GM23338 (cell line): ENCODE measurements at regions not wholly inside any gene's neighbourhood (a gene's known extent, or its start where the extent isn't known, plus 50 kb on each side); places are given as distances from the start of the nearest gene placed in this dataset.

Experiments
- ATAC-seq: fragments of 200-7000 bp; cut with Tn5 transposase; 3 replicates; pipeline ENCODE4 v1.9.1; 2020
- DNase-seq: peaks from one replicate; pipeline ENCODE4 v3.0.0-alpha.2; 2015; ENCODE audit warnings: low spot score
- H2AFZ ChIP-seq: fragments of 200-600 bp; sonication (generic); 2 replicates; pipeline ENCODE4 v1.8.0; 2016; ENCODE audit warnings: antibody characterized with exemption, mild to moderate bottlenecking, moderate library complexity
- H3F3A ChIP-seq: fragments of 200-600 bp; sonication (generic); replicated peaks from 2 replicates; pipeline ENCODE4 v1.8.0; 2017; ENCODE audit warnings: antibody characterized with exemption, mixed run types, low read depth
- H3K27ac ChIP-seq: fragments of 200-600 bp; sonication (generic); 2 replicates; pipeline ENCODE4 v1.6.1; 2016; ENCODE audit warnings: low read depth
- H3K27me3 ChIP-seq: fragments of 200-600 bp; sonication (generic); 2 replicates; pipeline ENCODE4 v1.8.0; 2016; ENCODE audit warnings: mild to moderate bottlenecking, mixed run types, moderate library complexity; ENCODE audit not compliant: insufficient read depth
- H3K36me3 ChIP-seq: fragments of 200-600 bp; sonication (generic); 2 replicates; pipeline ENCODE4 v1.8.0; 2016; ENCODE audit warnings: mild to moderate bottlenecking; ENCODE audit not compliant: insufficient read depth
- H3K4me1 ChIP-seq: fragments of 200-600 bp; sonication (generic); 2 replicates; pipeline ENCODE4 v1.8.0; 2016; ENCODE audit warnings: mild to moderate bottlenecking, moderate library complexity; ENCODE audit not compliant: insufficient read depth
- H3K4me2 ChIP-seq: fragments of 200-600 bp; sonication (generic); 2 replicates; pipeline ENCODE4 v1.7.1; 2017; ENCODE audit warnings: mixed run types
- H3K4me3 ChIP-seq: fragments of 200-600 bp; sonication (generic); 2 replicates; pipeline ENCODE4 v1.6.1; 2016; ENCODE audit warnings: mixed run types
- H3K79me2 ChIP-seq: fragments of 200-600 bp; sonication (generic); replicated peaks from 2 replicates; pipeline ENCODE4 v1.8.0; 2017; ENCODE audit warnings: mild to moderate bottlenecking; ENCODE audit not compliant: insufficient read depth
- H3K9me2 ChIP-seq: fragments of 200-600 bp; sonication (generic); 2 replicates; pipeline ENCODE4 v1.8.0; 2017; ENCODE audit not compliant: insufficient read depth
- H4K20me1 ChIP-seq: fragments of 200-600 bp; sonication (generic); replicated peaks from 2 replicates; pipeline ENCODE4 v1.8.0; 2017; ENCODE audit warnings: mild to moderate bottlenecking; ENCODE audit not compliant: insufficient read depth
- H3K27ac Mint-ChIP-seq: 2 replicates; pipeline ENCODE4 v1.8.0; 2020; ENCODE audit warnings: inconsistent platforms, mild to moderate bottlenecking, moderate library complexity, mixed read lengths
- H3K27me3 Mint-ChIP-seq: 3 replicates; pipeline ENCODE4 v1.8.0; 2022; ENCODE audit warnings: low read depth, mild to moderate bottlenecking, moderate library complexity, mixed read lengths, inconsistent platforms; ENCODE audit not compliant: insufficient read depth, poor library complexity
- H3K36me3 Mint-ChIP-seq: 3 replicates; pipeline ENCODE4 v1.8.0; 2021; ENCODE audit warnings: low read depth, mild to moderate bottlenecking, inconsistent platforms, moderate library complexity, mixed read lengths
- H3K4me1 Mint-ChIP-seq: 3 replicates; pipeline ENCODE4 v1.8.0; 2020; ENCODE audit warnings: mild to moderate bottlenecking, inconsistent platforms, mixed read lengths
- H3K4me3 Mint-ChIP-seq: 3 replicates; pipeline ENCODE4 v1.8.0; 2021; ENCODE audit warnings: moderate library complexity, mild to moderate bottlenecking, inconsistent platforms, mixed read lengths
- H3K9me3 Mint-ChIP-seq: 3 replicates; pipeline ENCODE4 v1.8.0; 2020; ENCODE audit warnings: moderate library complexity, mild to moderate bottlenecking, inconsistent platforms, mixed read lengths
- CREB1 ChIP-seq: fragments of 250-450 bp; sonication (Bioruptor Pico); IDR thresholded peaks from 2 replicates; pipeline ENCODE4 v1.5.0; 2020; ENCODE audit warnings: low read depth, mild to moderate bottlenecking, moderate library complexity
- ETS1 ChIP-seq: IDR thresholded peaks from 2 replicates; pipeline ENCODE4 v1.6.1; 2016; ENCODE audit warnings: antibody characterized with exemption
- EZH2phosphoT487 ChIP-seq: fragments of 200-600 bp; sonication (generic); IDR thresholded peaks from one replicate; pipeline ENCODE4 v1.8.1; 2018; ENCODE audit warnings: antibody characterized with exemption; ENCODE audit not compliant: unreplicated experiment
- JUNB ChIP-seq: IDR thresholded peaks from one replicate; pipeline ENCODE4 v1.6.1; 2016; ENCODE audit warnings: antibody characterized with exemption; ENCODE audit not compliant: unreplicated experiment
- POLR2AphosphoS5 ChIP-seq: IDR thresholded peaks from 2 replicates; pipeline ENCODE4 v1.6.1; 2016; ENCODE audit warnings: antibody characterized with exemption, low read depth
- REST ChIP-seq: IDR thresholded peaks from one replicate; pipeline ENCODE4 v1.6.1; 2018; ENCODE audit warnings: antibody characterized with exemption; ENCODE audit not compliant: unreplicated experiment
- STAT1 ChIP-seq: IDR thresholded peaks from one replicate; pipeline ENCODE4 v1.6.1; 2016; ENCODE audit warnings: antibody characterized with exemption; ENCODE audit not compliant: unreplicated experiment
- ZNF114 ChIP-seq: fragments of 250-450 bp; sonication (Bioruptor Pico); IDR thresholded peaks from 2 replicates; pipeline ENCODE4 v1.5.0; 2020; ENCODE audit warnings: mild to moderate bottlenecking, moderate library complexity
- TF ChIP-seq, protein P1 (sequence below): fragments of 250-450 bp; sonication (Bioruptor Pico); IDR thresholded peaks from 2 replicates; pipeline ENCODE4 v1.5.0; 2020; ENCODE audit warnings: mild to moderate bottlenecking, moderate library complexity
- TF ChIP-seq, protein P2 (sequence below), 2 experiments: fragments of 200-600 bp in 1 of 2; sonication (generic) in 1 of 2; conservative IDR thresholded peaks; 2 replicates each; pipeline versions ENCODE4 v1.5.1 to v1.6.1; 2016 to 2017; ENCODE audit warnings: antibody characterized with exemption in 2 of 2, low read depth in 2 of 2, mild to moderate bottlenecking in 2 of 2, moderate library complexity in 1 of 2

GRCh38 chr9:11946531-11946930 is 746.7 kb upstream of the TYRP1 start (continued):
- TF ChIP-seq, protein P1, sequence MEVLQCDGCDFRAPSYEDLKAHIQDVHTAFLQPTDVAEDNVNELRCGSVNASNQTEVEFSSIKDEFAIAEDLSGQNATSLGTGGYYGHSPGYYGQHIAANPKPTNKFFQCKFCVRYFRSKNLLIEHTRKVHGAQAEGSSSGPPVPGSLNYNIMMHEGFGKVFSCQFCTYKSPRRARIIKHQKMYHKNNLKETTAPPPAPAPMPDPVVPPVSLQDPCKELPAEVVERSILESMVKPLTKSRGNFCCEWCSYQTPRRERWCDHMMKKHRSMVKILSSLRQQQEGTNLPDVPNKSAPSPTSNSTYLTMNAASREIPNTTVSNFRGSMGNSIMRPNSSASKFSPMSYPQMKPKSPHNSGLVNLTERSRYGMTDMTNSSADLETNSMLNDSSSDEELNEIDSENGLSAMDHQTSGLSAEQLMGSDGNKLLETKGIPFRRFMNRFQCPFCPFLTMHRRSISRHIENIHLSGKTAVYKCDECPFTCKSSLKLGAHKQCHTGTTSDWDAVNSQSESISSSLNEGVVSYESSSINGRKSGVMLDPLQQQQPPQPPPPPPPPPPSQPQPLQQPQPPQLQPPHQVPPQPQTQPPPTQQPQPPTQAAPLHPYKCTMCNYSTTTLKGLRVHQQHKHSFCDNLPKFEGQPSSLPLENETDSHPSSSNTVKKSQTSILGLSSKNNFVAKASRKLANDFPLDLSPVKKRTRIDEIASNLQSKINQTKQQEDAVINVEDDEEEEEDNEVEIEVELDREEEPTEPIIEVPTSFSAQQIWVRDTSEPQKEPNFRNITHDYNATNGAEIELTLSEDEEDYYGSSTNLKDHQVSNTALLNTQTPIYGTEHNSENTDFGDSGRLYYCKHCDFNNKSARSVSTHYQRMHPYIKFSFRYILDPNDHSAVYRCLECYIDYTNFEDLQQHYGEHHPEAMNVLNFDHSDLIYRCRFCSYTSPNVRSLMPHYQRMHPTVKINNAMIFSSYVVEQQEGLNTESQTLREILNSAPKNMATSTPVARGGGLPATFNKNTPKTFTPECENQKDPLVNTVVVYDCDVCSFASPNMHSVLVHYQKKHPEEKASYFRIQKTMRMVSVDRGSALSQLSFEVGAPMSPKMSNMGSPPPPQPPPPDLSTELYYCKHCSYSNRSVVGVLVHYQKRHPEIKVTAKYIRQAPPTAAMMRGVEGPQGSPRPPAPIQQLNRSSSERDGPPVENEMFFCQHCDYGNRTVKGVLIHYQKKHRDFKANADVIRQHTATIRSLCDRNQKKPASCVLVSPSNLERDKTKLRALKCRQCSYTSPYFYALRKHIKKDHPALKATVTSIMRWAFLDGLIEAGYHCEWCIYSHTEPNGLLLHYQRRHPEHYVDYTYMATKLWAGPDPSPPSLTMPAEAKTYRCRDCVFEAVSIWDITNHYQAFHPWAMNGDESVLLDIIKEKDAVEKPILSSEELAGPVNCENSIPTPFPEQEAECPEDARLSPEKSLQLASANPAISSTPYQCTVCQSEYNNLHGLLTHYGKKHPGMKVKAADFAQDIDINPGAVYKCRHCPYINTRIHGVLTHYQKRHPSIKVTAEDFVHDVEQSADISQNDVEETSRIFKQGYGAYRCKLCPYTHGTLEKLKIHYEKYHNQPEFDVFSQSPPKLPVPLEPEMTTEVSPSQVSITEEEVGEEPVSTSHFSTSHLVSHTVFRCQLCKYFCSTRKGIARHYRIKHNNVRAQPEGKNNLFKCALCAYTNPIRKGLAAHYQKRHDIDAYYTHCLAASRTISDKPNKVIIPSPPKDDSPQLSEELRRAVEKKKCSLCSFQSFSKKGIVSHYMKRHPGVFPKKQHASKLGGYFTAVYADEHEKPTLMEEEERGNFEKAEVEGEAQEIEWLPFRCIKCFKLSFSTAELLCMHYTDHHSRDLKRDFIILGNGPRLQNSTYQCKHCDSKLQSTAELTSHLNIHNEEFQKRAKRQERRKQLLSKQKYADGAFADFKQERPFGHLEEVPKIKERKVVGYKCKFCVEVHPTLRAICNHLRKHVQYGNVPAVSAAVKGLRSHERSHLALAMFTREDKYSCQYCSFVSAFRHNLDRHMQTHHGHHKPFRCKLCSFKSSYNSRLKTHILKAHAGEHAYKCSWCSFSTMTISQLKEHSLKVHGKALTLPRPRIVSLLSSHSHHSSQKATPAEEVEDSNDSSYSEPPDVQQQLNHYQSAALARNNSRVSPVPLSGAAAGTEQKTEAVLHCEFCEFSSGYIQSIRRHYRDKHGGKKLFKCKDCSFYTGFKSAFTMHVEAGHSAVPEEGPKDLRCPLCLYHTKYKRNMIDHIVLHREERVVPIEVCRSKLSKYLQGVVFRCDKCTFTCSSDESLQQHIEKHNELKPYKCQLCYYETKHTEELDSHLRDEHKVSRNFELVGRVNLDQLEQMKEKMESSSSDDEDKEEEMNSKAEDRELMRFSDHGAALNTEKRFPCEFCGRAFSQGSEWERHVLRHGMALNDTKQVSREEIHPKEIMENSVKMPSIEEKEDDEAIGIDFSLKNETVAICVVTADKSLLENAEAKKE (CRISPR knock-in tag), result no peak
- TF ChIP-seq EZH2phosphoT487 (no peak), ZNF114 (CRISPR knock-in tag) (no peak)
- TF ChIP-seq, protein P2, sequence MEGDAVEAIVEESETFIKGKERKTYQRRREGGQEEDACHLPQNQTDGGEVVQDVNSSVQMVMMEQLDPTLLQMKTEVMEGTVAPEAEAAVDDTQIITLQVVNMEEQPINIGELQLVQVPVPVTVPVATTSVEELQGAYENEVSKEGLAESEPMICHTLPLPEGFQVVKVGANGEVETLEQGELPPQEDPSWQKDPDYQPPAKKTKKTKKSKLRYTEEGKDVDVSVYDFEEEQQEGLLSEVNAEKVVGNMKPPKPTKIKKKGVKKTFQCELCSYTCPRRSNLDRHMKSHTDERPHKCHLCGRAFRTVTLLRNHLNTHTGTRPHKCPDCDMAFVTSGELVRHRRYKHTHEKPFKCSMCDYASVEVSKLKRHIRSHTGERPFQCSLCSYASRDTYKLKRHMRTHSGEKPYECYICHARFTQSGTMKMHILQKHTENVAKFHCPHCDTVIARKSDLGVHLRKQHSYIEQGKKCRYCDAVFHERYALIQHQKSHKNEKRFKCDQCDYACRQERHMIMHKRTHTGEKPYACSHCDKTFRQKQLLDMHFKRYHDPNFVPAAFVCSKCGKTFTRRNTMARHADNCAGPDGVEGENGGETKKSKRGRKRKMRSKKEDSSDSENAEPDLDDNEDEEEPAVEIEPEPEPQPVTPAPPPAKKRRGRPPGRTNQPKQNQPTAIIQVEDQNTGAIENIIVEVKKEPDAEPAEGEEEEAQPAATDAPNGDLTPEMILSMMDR (conservative IDR thresholded peaks at IDR 0.05; ENCODE audit: low read depth in 2 of 2), result no peak

DNA sequence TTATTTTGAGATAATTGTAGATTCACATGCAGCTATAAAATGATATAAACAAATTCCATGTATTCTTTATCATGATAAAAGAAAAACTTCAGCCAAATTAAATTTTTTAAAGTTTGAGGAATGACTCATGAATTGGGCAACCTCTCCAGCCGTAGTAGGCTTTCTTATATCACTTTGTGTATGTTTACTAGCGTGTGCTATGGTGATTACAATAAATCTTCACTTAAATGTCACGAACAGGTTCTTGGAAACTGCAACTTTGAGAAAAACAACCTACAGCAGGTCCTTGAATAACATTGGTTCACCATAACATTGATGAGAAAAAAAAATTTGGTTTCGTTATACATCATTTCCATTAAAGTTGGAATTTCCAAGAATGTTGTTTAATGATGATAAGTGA is 730.9 kb upstream of the TYRP1 start:
- no peak for ATAC-seq
- TF ChIP-seq CREB1 (CRISPR knock-in tag) (no peak), STAT1 (no peak), ETS1 (no peak), POLR2AphosphoS5 (no peak), JUNB (no peak), REST (no peak)

More for the DNA sequence above, 730.9 kb upstream of the TYRP1 start:
- no peak overlapping the region for H2AFZ ChIP-seq
- no peaks in the 10 kb centered on the region; the same call in 2 of the 3 replicates for H3K9me3 Mint-ChIP-seq
- H3K4me3 ChIP-seq, result no peak overlapping the region
- H3K27ac ChIP-seq, result no peak overlapping the region
- no peak overlapping the region for H3K4me2 ChIP-seq
- no peaks in the 10 kb centered on the region for H4K20me1 ChIP-seq
- H3K36me3 ChIP-seq, result no peaks in the 10 kb centered on the region; the same call in 1 of the 2 replicates
- no peaks in the 10 kb centered on the region for H3K4me1 ChIP-seq
- no peak for DNase-seq
- H3K27ac Mint-ChIP-seq, result no peak overlapping the region
- no peaks in the 10 kb centered on the region for H3K27me3 Mint-ChIP-seq
- no peaks in the 10 kb centered on the region for H3K79me2 ChIP-seq
- no peaks in the 10 kb centered on the region for H3F3A ChIP-seq
- H3K9me2 ChIP-seq, result no peaks in the 10 kb centered on the region
- H3K36me3 Mint-ChIP-seq, result no peaks in the 10 kb centered on the region
- H3K4me1 Mint-ChIP-seq, result no peaks in the 10 kb centered on the region; the same call in 2 of the 3 replicates
- H3K27me3 ChIP-seq, result no peaks in the 10 kb centered on the region
- H3K4me3 Mint-ChIP-seq, result no peak overlapping the region
